ENCODE measurements at regions not wholly inside any gene's neighbourhood (a gene's known extent, or its start where the extent isn't known, plus 50 kb on each side); places are given as distances from the start of the nearest gene placed in this dataset.

DNA sequence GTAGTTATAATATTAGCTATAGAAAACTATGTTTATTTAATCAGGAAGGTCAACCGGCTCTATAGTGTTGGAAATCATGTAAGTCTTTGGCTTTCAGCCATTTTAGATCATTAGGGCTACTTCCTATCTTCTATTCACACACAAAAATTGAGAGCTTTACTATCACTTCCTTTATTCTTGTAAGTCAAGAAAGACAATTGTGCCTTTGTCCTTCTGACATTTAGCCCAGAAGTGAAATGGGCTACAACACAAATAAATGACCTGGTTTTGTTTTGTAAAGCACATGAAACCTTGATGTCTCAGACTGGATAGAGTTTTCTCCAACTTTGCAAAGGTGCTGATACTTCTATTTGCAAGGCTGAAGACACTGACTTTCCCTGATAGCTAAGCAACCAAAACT lies 122.4 kb upstream of the ACSL4 start:
- no peak for TF ChIP-seq CTCF (IDR thresholded peaks at IDR 0.05)
- no peak for TF ChIP-seq POLR2AphosphoS5 (IDR thresholded peaks at IDR 0.05)
- no peak for TF ChIP-seq POLR2A (IDR thresholded peaks at IDR 0.05)
